Inflammatory macrophage (primary cell): ENCODE measurements at regions not wholly inside any gene's neighbourhood (a gene's known extent, or its start where the extent isn't known, plus 50 kb on each side); places are given as distances from the start of the nearest gene placed in this dataset.

ENCODE experiments used
- DNase-seq, 2 donors: peaks; one replicate each; pipeline ENCODE4 v3.0.0-alpha.2; 2020 to 2022

GRCh38 chr5:35420200-35420599, 189.9 kb upstream of the PRLR start:
- no peak for DNase-seq

- DNase-seq = no peak
These were observed 186.8 kb upstream of the PRLR start for GRCh38 chr5:35417040-35417439.

- DNase-seq = no peak
These were observed 186.1 kb upstream of the PRLR start for GRCh38 chr5:35416217-35416988.

GRCh38 chr5:35415309-35415708, 185.0 kb upstream of the PRLR start:
- no peak for DNase-seq

DNA sequence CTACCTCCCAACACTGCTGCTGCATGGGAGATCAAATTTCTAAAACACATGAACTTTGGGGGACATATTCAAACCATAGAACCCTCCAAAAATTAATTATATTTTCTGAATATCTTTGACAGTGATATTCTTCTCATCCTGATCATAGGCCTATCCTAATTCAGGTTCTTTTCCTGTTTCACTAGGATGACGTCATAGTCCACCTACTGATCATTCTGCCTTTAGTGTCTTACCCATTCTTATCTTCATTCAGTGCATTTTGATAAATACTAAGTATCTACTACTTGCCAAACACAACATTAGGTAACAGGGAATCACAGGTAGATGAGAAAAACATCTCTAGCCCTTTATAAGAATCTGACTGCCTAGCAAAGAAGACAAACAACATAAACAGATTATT, 179.1 kb upstream of the PRLR start:
- DNase-seq = no peak

DNA sequence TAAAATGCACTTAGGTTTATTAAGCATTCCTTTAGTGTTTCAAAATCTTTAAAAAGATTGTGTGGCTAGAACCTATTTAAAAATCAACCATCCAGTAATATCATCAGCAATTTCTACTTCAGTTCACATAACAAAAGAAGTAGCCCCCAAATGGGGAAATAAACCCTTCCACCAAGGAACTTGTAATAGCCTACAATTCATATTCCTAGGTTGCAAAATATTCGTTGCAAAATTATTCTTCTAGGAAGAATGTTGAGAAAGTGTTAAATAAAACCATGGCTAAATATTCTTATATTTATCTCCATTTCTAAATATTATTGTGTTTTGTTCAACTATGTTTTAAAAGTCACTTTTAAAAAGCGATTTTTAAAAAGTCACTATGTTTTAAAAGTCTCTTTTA, 177.9 kb upstream of the PRLR start:
- peak; percentile 24 to 78 for DNase-seq

DNA sequence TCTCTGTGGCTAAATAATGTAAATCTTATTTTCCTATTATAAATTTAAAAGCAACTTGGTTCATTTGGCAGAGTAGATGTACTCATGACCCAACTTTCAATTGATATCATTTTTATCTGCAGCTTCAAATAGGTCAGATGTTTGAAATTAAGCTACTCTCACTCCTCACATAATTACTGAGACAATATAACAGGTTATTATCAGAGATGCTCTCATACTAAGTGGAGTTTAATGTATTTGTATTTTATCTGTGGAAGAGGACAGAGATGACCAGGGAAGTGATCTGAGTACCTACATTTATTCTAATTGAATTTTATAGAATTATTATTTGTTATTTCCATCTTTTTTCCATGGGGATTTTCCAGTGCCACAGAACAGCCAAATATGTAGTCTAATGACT, 177.4 kb upstream of the PRLR start:
- DNase-seq = no peak

DNA sequence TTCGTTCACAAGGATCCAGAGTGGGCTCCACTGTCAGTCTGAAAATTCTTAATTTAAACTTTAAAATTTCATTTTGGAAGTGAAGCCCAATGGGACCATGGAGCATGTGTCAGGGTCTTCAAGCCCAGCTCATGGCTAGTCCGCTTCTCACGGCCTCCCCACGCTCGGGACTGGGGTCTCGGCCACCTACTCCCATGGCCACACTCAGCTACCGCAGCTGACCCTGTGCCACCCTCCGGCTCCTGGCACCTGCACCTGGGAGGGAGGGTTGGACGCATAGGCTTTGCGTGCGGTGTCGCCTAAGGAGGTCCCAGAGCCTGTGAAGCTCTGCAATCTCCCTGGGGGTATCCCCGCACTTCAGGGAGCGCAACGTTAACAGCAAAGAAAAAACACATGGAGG, 175.7 kb upstream of the PRLR start:
- DNase-seq = no peak

- DNase-seq = no peak
These were observed 174.4 kb upstream of the PRLR start for GRCh38 chr5:35404701-35405100.

- peak; percentile 42 to 59 for DNase-seq
These were observed 163.6 kb upstream of the PRLR start for GRCh38 chr5:35393901-35394300.

DNA sequence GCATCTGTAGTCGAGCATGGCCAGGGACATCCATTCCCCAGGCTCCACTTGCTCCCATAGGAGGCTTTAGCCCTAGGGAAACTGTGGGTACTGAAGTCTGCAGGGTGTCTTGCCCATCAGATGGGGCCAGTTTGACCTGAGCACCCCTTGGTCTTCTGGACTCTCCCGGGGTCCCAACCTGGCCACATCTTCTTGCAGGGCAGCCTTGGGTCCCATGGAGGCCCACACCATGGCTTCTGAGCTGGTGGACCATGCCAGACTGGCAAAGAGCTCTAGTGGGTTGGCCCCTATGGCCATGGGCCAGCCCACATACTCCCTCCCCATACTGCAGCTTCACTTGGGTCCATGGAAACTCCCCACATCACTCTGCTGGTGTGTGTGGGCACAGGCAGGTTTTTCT, 154.4 kb upstream of the PRLR start:
- DNase-seq = no peak

GRCh38 chr5:35383041-35383440, 152.8 kb upstream of the PRLR start:
- peak; percentile 2 to 64 for DNase-seq

DNA sequence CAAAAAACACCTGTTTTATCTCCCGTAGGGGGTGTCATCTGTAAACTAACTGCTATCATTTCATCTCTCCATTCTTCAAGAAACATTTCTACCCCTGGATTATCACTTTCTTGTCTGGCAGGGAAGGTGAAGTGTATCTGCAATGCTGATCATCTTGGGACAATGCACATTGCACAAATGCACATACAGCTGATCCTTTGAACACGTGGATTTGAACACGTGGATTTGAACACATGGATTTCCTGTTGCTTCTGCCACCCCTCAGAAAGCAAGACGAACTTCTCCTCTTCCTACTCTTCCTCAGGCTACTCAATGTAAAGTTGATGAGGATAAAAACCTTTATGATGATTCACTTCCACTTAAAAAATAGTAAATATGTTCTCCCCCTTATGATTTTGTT, 147.4 kb upstream of the PRLR start:
- DNase-seq = no peak

- DNase-seq = no peak
These were observed 144.3 kb upstream of the PRLR start for GRCh38 chr5:35374584-35374983.

- no peak for DNase-seq
These were observed 143.0 kb upstream of the PRLR start for GRCh38 chr5:35373249-35373648.

GRCh38 chr5:35372482-35372881, 142.2 kb upstream of the PRLR start:
- DNase-seq = no peak

GRCh38 chr5:35371951-35372426, 141.7 kb upstream of the PRLR start:
- no peak for DNase-seq

DNA sequence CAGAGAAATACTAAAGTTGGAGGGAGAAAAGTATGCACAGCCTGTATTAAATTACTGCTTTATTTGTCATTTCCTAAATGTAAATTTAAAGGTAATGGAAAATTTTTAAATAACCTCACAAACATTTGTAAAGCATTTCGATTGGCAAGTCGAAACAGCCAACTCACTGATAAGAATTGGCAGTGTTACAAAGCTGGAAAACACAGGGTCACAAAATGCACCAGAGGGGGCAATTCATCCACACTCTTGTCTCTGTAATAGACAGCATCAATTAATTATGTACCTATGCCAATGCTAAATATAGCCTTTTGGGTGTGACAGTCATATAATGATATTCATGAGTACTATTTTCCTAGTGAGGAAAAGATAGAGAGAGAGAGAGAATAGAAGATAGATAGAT, 140.6 kb upstream of the PRLR start:
- DNase-seq = no peak

DNA sequence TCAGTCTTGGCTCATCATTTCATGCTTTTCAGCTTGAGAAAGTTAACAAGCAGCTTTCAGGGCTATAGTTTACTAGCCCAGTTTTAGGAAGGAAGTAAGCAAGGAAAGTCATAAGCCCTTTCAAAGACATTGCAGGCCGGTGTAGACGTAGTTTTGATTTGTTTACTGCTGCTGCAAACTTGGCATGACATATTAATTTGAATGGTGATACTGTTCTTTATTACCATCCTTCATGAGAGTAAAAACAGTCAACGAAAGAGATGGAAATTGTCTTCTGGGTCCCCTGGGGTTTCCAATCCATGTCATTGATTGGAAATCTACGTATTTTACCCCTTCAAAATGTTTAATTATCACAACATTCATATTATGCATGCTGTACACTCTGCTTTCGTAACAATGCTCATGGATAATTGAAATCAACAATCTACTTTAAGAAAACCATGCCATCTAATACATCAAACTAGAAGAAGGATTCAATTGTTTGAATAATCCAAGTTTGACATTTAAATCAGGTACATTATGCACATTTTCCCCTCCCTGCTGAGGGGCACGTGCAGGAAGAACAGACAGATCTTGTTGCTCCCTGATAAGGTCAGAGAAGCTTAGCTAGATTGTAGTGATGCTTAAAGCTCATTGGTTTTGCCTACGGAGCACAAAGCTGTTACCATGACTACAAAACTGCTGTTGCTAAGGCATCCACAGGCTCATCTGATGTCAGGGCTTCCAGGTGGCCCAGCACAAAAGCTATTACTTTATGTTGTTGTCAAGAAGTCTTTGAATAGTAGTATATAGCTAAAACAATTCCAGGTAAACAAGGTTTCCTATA, 139.9 kb upstream of the PRLR start:
- no peak for DNase-seq

GRCh38 chr5:35367526-35367925, 137.2 kb upstream of the PRLR start:
- DNase-seq = no peak

GRCh38 chr5:35365758-35366157, 135.5 kb upstream of the PRLR start:
- DNase-seq = no peak

DNA sequence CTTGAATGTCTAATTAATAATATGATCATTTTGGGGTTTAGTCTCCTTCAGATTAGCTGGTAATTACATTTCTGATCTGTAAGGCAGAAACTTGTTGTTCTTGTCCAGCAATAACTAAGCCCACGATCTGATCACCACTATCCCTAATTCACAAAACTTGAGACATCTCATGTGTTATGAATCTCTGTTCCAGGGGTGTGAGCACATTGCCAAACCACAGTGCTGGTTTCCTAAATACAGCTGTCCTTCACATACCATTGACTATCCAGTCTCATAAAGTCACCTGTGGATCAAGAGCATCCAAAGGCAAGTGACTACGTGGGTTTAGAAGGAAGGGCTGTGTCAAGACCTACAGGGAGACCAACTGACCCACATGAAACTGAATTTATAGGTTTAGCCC, 134.1 kb upstream of the PRLR start:
- DNase-seq = no peak

- DNase-seq = no peak
These were observed 133.2 kb upstream of the PRLR start for GRCh38 chr5:35363387-35363965.

- no peak for DNase-seq
These were observed 132.5 kb upstream of the PRLR start for GRCh38 chr5:35362772-35363171.
